Activated CD4-positive, alpha-beta T cell treated with anti-CD3 and anti-CD28 coated beads, Interleukin-2, amount 10 ng/mL, durations not matched to agents 24 days and 14 days (primary cell): ENCODE measurements at regions not wholly inside any gene's neighbourhood (a gene's known extent, or its start where the extent isn't known, plus 50 kb on each side); places are given as distances from the start of the nearest gene placed in this dataset.

Source experiments
- DNase-seq: peaks from one replicate; pipeline ENCODE4 v3.0.0; 2022
- H3K27ac Mint-ChIP-seq: one replicate; pipeline ENCODE4 v1.8.0; 2022; ENCODE audit warnings: mild to moderate bottlenecking, mixed read lengths
- H3K27me3 Mint-ChIP-seq: one replicate; pipeline ENCODE4 v1.8.0; 2022; ENCODE audit warnings: mixed read lengths
- H3K36me3 Mint-ChIP-seq: one replicate; pipeline ENCODE4 v1.8.0; 2022; ENCODE audit warnings: low read depth, mild to moderate bottlenecking, mixed read lengths
- H3K4me1 Mint-ChIP-seq: one replicate; pipeline ENCODE4 v1.8.0; 2021; ENCODE audit warnings: mixed read lengths
- H3K4me3 Mint-ChIP-seq: one replicate; pipeline ENCODE4 v1.8.0; 2022; ENCODE audit warnings: mild to moderate bottlenecking, moderate library complexity, mixed read lengths
- H3K9me3 Mint-ChIP-seq: one replicate; pipeline ENCODE4 v1.8.0; 2021; ENCODE audit warnings: mixed read lengths
- intact Hi-C: fragments of 100-400 bp; cut with micrococcal nuclease; formaldehyde crosslinking; loops from one replicate; pipeline ENCODE4 v1.15.1; 2023

GRCh38 chr20:58144096-58144495 lies 84.4 kb downstream of the ANKRD60 start:
- Mint-ChIP-seq H3K9me3 (no peaks in the 10 kb centered on the region), H3K36me3 (no peaks in the 10 kb centered on the region), H3K27me3 (peaks cover 4% of the 10 kb centered on the region), H3K27ac (no peak overlapping the region), H3K4me3 (no peak overlapping the region), H3K4me1 (no peaks in the 10 kb centered on the region)
- no peak for DNase-seq
- intact Hi-C loops = no loop called here

DNA sequence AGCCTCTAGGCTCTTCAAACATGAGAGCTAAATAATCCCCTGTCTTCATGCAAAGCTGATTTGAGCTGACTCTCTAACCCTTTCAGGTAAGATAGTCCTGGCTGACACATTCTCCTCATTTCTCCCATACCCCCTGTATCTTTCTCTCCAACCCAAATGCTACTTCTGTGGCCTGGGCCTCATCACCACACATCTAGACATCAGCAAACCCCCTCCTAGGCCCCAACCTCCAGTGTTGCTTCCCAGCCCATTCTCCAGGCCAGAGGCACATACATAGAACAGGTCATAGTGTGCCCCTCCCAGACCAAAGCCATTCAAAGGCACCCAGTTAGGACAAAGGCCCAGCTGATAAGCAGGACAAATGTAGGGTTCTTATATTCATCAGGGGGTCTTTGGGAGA lies 84.9 kb downstream of the ANKRD60 start:
- no peak overlapping the region for H3K27ac Mint-ChIP-seq
- H3K4me3 Mint-ChIP-seq = no peak overlapping the region
- intact Hi-C loops = no loop called here
- H3K9me3 Mint-ChIP-seq = no peaks in the 10 kb centered on the region
- DNase-seq = no peak
- no peaks in the 10 kb centered on the region for H3K36me3 Mint-ChIP-seq
- H3K27me3 Mint-ChIP-seq = peaks cover 3% of the 10 kb centered on the region
- no peaks in the 10 kb centered on the region for H3K4me1 Mint-ChIP-seq

GRCh38 chr20:58142843-58143185 lies 85.6 kb downstream of the ANKRD60 start:
- Mint-ChIP-seq H3K36me3 (no peaks in the 10 kb centered on the region), H3K4me1 (no peaks in the 10 kb centered on the region), H3K27ac (no peak overlapping the region), H3K27me3 (peaks cover 2% of the 10 kb centered on the region), H3K4me3 (no peak overlapping the region), H3K9me3 (no peaks in the 10 kb centered on the region)
- DNase-seq = no peak
- intact Hi-C loops = no loop called here

GRCh38 chr20:58141971-58142842 lies 86.2 kb downstream of the ANKRD60 start:
- peaks cover 3% of the 10 kb centered on the region for H3K27me3 Mint-ChIP-seq
- no peaks in the 10 kb centered on the region for H3K36me3 Mint-ChIP-seq
- no peak overlapping the region for H3K27ac Mint-ChIP-seq
- DNase-seq = no peak
- H3K9me3 Mint-ChIP-seq = no peaks in the 10 kb centered on the region
- H3K4me3 Mint-ChIP-seq = no peak overlapping the region
- intact Hi-C loops = no loop called here
- no peaks in the 10 kb centered on the region for H3K4me1 Mint-ChIP-seq

DNA sequence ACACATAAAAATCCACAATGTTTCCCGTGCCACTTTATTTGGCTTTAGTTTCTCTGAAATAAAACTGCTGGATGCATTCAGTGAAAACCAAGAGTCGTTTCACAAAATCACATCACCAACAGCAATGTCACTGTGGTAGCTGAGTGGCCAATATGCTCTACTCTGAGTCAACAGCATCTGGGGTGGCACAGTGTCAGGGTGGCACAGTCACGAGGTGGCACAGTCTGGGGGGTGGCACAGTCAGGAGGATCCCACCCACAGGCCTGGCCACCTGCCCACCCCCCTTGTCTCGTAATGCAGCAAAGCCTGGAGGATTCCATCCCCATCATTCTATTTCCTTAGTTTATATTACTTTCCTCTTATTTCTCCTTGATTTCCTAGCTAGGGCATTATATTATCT lies 87.0 kb downstream of the ANKRD60 start:
- H3K9me3 Mint-ChIP-seq = no peaks in the 10 kb centered on the region
- no peak overlapping the region for H3K4me3 Mint-ChIP-seq

DNA sequence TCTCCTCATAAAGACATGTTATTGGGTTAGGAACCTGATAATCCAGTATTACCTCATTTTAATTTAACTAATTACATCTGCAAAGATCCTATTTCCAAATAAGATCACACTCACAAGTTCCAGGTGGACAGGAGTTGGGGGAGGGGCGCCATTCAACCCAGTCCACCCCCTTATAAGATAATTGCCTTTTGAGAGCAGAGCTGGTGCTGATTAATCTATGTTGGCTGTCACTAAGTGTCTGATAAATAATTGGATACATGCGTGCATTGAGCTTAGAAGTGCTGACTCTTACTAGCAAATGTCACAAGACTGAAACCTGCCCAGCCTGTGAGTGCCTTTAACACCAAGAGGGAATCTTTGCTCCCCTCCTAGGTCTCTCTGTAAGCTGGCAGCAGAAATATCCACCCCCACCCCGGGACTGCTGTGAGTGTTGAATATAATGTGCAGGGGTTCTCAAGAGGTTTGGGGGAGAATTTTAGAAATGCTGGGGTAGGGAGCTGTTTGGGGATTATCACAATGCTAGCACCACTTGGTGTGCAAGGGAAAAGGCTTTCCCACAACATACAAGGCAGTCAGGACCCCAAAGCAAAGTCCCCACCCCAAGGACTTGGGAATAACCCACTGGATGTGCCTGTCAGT lies 87.5 kb downstream of the ANKRD60 start:
- Mint-ChIP-seq H3K4me3 (no peak overlapping the region), H3K9me3 (no peaks in the 10 kb centered on the region), H3K4me1 (no peaks in the 10 kb centered on the region), H3K27me3 (peaks cover 12% of the 10 kb centered on the region), H3K36me3 (no peaks in the 10 kb centered on the region), H3K27ac (no peak overlapping the region)
- intact Hi-C loops = no loop called here
- DNase-seq = no peak

More for the DNA sequence above, 87.0 kb downstream of the ANKRD60 start:
- Mint-ChIP-seq H3K36me3 (no peaks in the 10 kb centered on the region), H3K27ac (no peak overlapping the region), H3K4me1 (no peaks in the 10 kb centered on the region), H3K27me3 (peaks cover 10% of the 10 kb centered on the region)
- intact Hi-C loops = no loop called here
- DNase-seq = no peak

- H3K4me3 Mint-ChIP-seq = no peak overlapping the region
- H3K36me3 Mint-ChIP-seq = no peaks in the 10 kb centered on the region
- H3K4me1 Mint-ChIP-seq = no peaks in the 10 kb centered on the region
- H3K27me3 Mint-ChIP-seq = peaks cover 16% of the 10 kb centered on the region
- no peaks in the 10 kb centered on the region for H3K9me3 Mint-ChIP-seq
- no peak overlapping the region for H3K27ac Mint-ChIP-seq
- no peak for DNase-seq
- intact Hi-C loops = no loop called here
Measured at GRCh38 chr20:58139849-58140786, 88.3 kb downstream of the ANKRD60 start.

DNA sequence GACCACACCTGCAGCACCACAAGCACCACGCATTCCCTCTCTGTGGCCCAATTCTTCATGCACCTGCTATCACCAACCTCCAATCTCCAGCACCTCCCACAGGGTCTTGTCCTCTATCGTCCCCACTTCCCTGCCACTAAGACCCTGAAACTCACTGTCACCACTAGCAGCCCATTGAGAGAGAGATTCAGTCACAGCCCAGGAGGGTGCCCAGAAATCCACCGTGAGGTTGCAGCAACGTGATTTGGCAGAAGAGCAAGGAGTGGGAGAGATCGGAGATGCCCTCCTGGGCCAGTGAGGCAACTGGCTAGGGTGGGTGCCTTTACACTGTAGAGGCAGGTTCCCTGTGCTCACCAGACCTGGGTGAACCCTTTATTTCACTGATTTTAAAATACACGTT lies 90.1 kb downstream of the ANKRD60 start:
- Mint-ChIP-seq H3K4me1 (no peaks in the 10 kb centered on the region), H3K4me3 (no peak overlapping the region), H3K36me3 (no peaks in the 10 kb centered on the region), H3K27ac (no peak overlapping the region), H3K9me3 (no peaks in the 10 kb centered on the region), H3K27me3 (peaks cover 25% of the 10 kb centered on the region)
- DNase-seq = no peak
- intact Hi-C loops = no loop called here

DNA sequence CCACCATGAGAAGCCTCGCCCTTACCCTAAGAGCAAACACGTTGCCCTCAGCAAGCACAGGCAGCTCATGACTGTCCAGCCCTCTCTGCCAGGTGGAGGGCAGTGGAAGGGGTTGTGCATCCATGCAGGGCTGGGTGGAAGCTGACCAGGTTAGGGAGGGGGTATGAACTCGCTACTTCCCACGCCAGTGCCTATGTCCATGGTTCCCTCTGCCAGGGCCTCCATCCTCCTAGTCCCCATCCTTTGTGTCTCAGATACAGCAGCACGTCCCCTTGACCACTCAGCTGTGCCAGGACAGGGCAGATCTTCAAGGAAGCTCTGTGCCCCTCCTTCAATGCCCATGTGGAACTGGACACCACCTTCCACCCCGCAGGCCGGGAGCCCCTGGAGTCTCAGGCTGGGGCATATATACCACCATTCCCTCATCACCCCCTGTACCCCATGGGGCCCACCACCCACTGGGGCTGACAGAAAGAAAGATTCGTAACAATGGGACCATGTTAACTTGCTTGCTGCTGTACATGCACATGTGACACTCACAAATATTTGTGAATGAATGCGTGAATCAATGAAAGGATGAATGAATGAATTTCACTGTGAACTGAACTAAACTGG lies 90.7 kb downstream of the ANKRD60 start:
- H3K9me3 Mint-ChIP-seq = no peaks in the 10 kb centered on the region
- no peaks in the 10 kb centered on the region for H3K4me1 Mint-ChIP-seq
- no peak for DNase-seq
- intact Hi-C loops = no loop called here
- H3K4me3 Mint-ChIP-seq = no peak overlapping the region
- peaks cover 32% of the 10 kb centered on the region for H3K27me3 Mint-ChIP-seq
- H3K36me3 Mint-ChIP-seq = no peaks in the 10 kb centered on the region
- H3K27ac Mint-ChIP-seq = no peak overlapping the region

- no peaks in the 10 kb centered on the region for H3K9me3 Mint-ChIP-seq
- peaks cover 37% of the 10 kb centered on the region for H3K27me3 Mint-ChIP-seq
- no peak overlapping the region for H3K27ac Mint-ChIP-seq
- no peak for DNase-seq
- no peaks in the 10 kb centered on the region for H3K4me1 Mint-ChIP-seq
- intact Hi-C loops = no loop called here
- no peak overlapping the region for H3K4me3 Mint-ChIP-seq
- H3K36me3 Mint-ChIP-seq = no peaks in the 10 kb centered on the region
Measured at GRCh38 chr20:58137236-58137635, 91.2 kb downstream of the ANKRD60 start.

- Mint-ChIP-seq H3K27ac (no peak overlapping the region), H3K9me3 (no peaks in the 10 kb centered on the region), H3K4me3 (no peak overlapping the region), H3K4me1 (no peaks in the 10 kb centered on the region), H3K27me3 (peaks cover 48% of the 10 kb centered on the region), H3K36me3 (no peaks in the 10 kb centered on the region)
- DNase-seq = no peak
- intact Hi-C loops = no loop called here
Measured at GRCh38 chr20:58136149-58136484, 92.3 kb downstream of the ANKRD60 start.

DNA sequence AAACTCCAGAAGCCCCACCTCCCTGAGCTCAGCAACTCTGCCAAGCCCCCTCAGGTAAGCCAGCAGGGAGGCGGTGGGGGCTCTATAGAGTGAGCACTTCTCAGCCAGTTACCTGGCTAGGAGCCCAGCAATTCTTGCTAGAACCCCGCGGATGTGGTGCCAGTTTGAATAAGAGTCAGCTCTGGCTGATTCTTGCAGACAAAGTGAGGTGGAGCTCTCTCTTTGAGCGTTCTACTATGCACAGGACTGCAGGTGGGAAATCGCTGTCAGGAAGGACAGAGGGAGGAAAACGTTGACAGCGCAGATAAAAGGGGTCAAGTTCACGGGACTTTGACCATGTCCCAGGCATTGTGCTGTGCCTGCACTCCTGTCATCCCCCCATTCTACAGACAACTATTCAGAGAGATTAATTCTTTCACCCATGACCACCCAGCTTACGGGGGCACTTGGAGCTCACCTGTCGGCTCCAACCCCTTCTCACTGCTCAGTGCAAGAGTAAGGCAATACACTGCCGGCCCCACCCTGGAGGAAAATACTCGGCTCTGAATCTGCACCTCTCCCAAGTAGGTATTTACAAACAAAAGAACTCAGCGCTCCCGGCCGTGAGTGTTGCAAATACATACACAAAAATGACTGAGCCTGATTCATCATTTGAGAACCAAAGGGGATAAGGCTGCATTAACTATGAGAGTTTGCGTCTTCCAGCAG lies 92.9 kb downstream of the ANKRD60 start:
- H3K4me3 Mint-ChIP-seq = no peak overlapping the region
- no peak for DNase-seq
- no peak overlapping the region for H3K27ac Mint-ChIP-seq
- H3K9me3 Mint-ChIP-seq = no peaks in the 10 kb centered on the region
- H3K27me3 Mint-ChIP-seq = peaks cover 49% of the 10 kb centered on the region
- no peaks in the 10 kb centered on the region for H3K4me1 Mint-ChIP-seq
- intact Hi-C loops = no loop called here
- no peaks in the 10 kb centered on the region for H3K36me3 Mint-ChIP-seq

DNA sequence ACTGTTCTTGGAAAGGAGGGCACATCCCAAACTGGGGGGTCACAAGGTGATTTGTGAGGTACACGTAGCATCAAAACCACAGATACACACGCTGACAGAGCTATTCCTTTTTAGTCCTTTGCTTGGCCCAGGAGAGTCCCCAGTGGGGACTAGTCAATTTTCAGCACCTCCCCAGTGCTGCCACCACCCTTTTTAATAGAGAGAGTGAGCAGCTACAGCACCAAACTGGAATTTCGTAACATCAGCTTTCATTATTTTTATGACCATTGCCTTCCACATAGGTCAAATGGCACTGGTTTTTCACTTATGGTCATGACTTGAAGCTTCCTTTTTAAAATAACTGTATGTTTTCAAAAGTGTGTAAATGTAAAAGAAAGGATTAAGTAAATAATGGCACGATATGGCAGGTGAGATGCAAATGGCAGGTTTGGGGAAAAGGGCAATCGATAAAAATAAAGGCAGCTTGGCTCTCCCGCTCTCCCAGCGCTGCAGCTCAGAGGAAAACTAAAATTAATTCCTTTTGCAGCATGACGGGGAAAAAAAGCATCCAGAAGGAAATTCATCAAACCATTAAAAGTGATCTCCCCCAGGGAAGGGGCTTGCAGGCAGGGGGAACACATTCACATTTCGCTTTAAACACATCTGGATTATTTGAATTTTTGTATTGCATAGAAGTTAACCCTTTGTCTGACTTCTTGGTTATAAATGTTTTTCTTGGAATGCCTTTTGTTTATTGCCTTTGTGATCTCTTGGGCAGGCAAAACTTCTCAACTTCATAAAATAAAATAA lies 95.2 kb downstream of the ANKRD60 start:
- DNase-seq = no peak
- intact Hi-C loops = no loop called here
- Mint-ChIP-seq H3K4me3 (no peak overlapping the region), H3K27me3 (peaks cover 55% of the 10 kb centered on the region), H3K9me3 (no peaks in the 10 kb centered on the region), H3K36me3 (no peaks in the 10 kb centered on the region), H3K27ac (no peak overlapping the region), H3K4me1 (no peaks in the 10 kb centered on the region)
